NT2/D1 (cell line): ENCODE measurements at regions not wholly inside any gene's neighbourhood (a gene's known extent, or its start where the extent isn't known, plus 50 kb on each side); places are given as distances from the start of the nearest gene placed in this dataset.
"Not testable (repeated sequence)": the region's sequence is repeated elsewhere in the genome, so short reads cannot be mapped to it uniquely, and the experiment has no call there.

Experiments
- DNase-seq: peaks from one replicate; pipeline ENCODE4 v3.0.0-alpha.2; 2011; ENCODE audit warnings: low read depth, low spot score
- H3K27me3 ChIP-seq: 2 replicates; pipeline ENCODE4 v1.6.0; 2011; ENCODE audit warnings: mild to moderate bottlenecking; ENCODE audit not compliant: insufficient read length, insufficient read depth
- H3K36me3 ChIP-seq: 2 replicates; pipeline ENCODE4 v1.6.1; 2011; ENCODE audit warnings: mild to moderate bottlenecking, low read length, mixed read lengths; ENCODE audit not compliant: insufficient read depth, insufficient read length
- H3K4me1 ChIP-seq: 2 replicates; pipeline ENCODE4 v1.5.1; 2011; ENCODE audit not compliant: insufficient read depth, insufficient read length
- H3K4me3 ChIP-seq: 2 replicates; pipeline ENCODE4 v1.5.1; 2011; ENCODE audit warnings: low read depth; ENCODE audit not compliant: insufficient read length
- H3K9ac ChIP-seq: 2 replicates; pipeline ENCODE4 v1.6.0; 2011; ENCODE audit warnings: low read depth; ENCODE audit not compliant: insufficient read length
- H3K9me3 ChIP-seq: 2 replicates; pipeline ENCODE4 v1.5.1; 2011; ENCODE audit warnings: mild to moderate bottlenecking, low read length; ENCODE audit not compliant: insufficient read depth
- SUZ12 ChIP-seq: IDR thresholded peaks from 2 replicates; pipeline ENCODE4 v1.6.1; 2011; ENCODE audit not compliant: insufficient read length, insufficient read depth; ENCODE audit errors: extremely low read depth
- YY1 ChIP-seq: IDR thresholded peaks from 2 replicates; pipeline ENCODE4 v1.6.1; 2011; ENCODE audit not compliant: insufficient read length, insufficient read depth
- ZNF274 ChIP-seq: IDR thresholded peaks from 2 replicates; pipeline ENCODE4 v1.6.1; 2011; ENCODE audit warnings: mild to moderate bottlenecking, low read depth, low read length

DNA sequence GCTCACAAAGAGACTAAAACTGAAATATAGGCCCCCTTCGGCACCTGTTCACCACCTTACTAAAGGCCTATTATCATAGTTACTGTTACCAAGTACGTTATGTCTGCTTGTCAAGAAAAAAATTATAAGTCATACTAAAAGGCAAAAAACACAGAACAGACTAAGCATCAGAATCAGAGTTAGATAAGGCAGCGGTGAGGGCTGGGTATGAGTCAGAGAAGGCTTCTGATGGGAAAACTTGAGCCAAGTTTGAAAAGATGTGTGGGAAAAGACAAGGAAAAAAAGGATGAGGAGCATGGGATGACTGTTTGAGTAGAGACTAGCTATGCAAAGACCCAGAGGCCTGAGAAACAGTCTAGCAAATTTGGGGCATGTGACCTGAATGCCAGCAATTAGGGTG lies 387.2 kb upstream of the SGO1 start:
- Histone ChIP-seq H3K36me3 (no peaks in the 10 kb centered on the region), H3K9ac (no peak overlapping the region), H3K4me1 (no peaks in the 10 kb centered on the region), H3K27me3 (no peaks in the 10 kb centered on the region), H3K9me3 (no peaks in the 10 kb centered on the region), H3K4me3 (no peak overlapping the region)
- no peak for DNase-seq
- TF ChIP-seq YY1 (no peak), SUZ12 (no peak), ZNF274 (no peak)

- no peaks in the 10 kb centered on the region for H3K27me3 ChIP-seq
- H3K9me3 ChIP-seq = no peaks in the 10 kb centered on the region
- no peak overlapping the region for H3K9ac ChIP-seq
- H3K4me1 ChIP-seq = no peaks in the 10 kb centered on the region
- no peaks in the 10 kb centered on the region for H3K36me3 ChIP-seq
- no peak for DNase-seq
- no peak overlapping the region for H3K4me3 ChIP-seq
- TF ChIP-seq SUZ12 = no peak
- TF ChIP-seq YY1 = no peak
- TF ChIP-seq ZNF274 = no peak
These were observed 386.5 kb upstream of the SGO1 start for GRCh38 chr3:20572473-20572872.

GRCh38 chr3:20569310-20569709 lies 383.3 kb upstream of the SGO1 start:
- TF ChIP-seq YY1 (no peak), SUZ12 (no peak), ZNF274 (no peak)
- Histone ChIP-seq H3K4me1 (no peaks in the 10 kb centered on the region), H3K9me3 (no peaks in the 10 kb centered on the region)

DNA sequence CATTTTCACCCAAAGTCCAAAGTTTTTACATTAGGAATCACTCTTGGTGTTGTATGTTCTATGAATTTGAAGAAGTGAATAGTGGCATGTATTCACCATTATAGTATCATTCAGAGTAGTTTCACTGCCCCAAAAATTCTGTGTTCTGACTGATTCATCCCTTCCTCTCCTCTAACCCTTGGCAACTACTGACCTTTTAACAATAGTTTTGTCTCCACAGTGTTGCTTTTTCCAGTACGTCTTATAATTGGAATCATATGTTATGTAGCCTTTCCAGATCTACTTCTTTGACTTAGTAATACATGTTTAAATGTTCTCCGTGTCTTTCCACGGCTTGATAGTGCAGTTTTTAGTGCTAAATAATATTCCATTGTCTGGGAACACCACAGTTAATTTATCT lies 379.0 kb upstream of the SGO1 start:
- no peaks in the 10 kb centered on the region for H3K36me3 ChIP-seq
- H3K9ac ChIP-seq = no peak overlapping the region
- no peak for TF ChIP-seq ZNF274
- TF ChIP-seq SUZ12 = no peak
- TF ChIP-seq YY1 = no peak
- H3K4me1 ChIP-seq = no peaks in the 10 kb centered on the region
- H3K9me3 ChIP-seq = no peaks in the 10 kb centered on the region
- no peak overlapping the region for H3K4me3 ChIP-seq
- no peaks in the 10 kb centered on the region for H3K27me3 ChIP-seq
- DNase-seq = no peak

More at GRCh38 chr3:20569310-20569709, 383.3 kb upstream of the SGO1 start:
- H3K9ac ChIP-seq = no peak overlapping the region
- no peaks in the 10 kb centered on the region for H3K36me3 ChIP-seq
- no peaks in the 10 kb centered on the region for H3K27me3 ChIP-seq
- DNase-seq = no peak
- H3K4me3 ChIP-seq = no peak overlapping the region

DNA sequence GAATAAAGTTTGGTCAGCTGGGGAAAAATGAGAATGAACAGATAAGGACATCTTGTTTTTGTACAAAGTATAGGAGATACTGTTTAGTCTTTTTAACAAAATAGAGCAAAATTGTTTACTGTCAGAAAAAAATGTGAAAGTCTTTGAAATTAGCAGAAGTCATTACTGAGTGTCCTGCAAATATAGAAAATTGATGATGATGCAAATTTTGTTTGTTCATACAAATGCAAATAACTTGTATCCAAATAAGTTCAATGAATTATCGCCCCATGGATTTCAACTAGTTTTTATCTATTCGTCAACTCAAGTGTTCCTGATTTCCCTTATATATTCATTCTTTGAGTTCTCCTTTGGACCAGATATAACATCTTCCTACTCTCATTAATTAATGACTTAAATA lies 378.0 kb upstream of the SGO1 start:
- Histone ChIP-seq H3K27me3 (no peaks in the 10 kb centered on the region), H3K4me3 (no peak overlapping the region), H3K9me3 (no peaks in the 10 kb centered on the region), H3K36me3 (no peaks in the 10 kb centered on the region), H3K4me1 (no peaks in the 10 kb centered on the region), H3K9ac (no peak overlapping the region)
- TF ChIP-seq YY1 (no peak), ZNF274 (no peak), SUZ12 (no peak)
- DNase-seq = no peak

- H3K27me3 ChIP-seq = no peaks in the 10 kb centered on the region
- no peaks in the 10 kb centered on the region for H3K36me3 ChIP-seq
- H3K9ac ChIP-seq = no peak overlapping the region
- no peaks in the 10 kb centered on the region for H3K4me1 ChIP-seq
- TF ChIP-seq YY1 (no peak), ZNF274 (no peak), SUZ12 (no peak)
- DNase-seq = no peak
- H3K9me3 ChIP-seq = no peaks in the 10 kb centered on the region
- H3K4me3 ChIP-seq = no peak overlapping the region
These were observed 377.2 kb upstream of the SGO1 start for GRCh38 chr3:20563251-20563650.

DNA sequence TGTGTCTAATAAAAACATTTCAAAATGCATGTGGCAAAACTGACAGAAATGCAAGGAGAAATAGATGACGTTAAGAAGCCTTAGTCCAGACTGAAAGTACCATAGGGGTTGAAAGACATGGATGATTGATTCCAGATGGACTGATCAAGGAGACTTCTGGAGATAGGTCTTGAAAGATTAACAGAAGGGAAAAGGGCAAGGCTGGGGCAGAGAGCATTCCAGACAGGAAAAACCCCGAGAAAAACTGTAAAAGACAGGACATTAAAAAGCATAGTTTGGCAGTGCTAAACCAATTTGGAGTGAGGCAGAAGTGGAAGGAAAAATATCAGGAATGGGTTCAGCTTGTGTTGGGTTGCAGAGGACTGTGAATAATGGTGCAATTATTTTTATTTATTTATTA lies 375.2 kb upstream of the SGO1 start:
- H3K27me3 ChIP-seq = no peaks in the 10 kb centered on the region

DNA sequence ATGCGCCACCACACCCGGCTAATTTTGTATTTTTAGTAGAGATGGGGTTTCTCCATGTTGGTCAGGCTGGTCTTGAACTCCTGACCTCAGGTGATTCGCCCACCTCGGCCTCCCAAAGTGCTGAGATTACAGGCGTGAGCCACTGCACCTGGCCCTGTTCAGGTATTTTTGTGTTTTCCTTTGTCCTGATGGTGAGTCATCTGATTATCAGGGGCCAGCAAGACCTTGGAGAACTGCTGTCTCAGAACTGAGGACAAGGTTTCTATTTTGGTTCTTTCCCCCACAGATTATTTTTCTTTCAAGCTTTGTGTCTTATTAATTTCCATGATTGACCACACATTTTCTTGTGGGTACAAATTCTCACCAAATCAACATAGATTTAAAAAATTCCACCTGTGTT lies 374.4 kb upstream of the SGO1 start:
- not testable (repeated sequence) for DNase-seq, H3K36me3 ChIP-seq, H3K27me3 ChIP-seq, H3K4me1 ChIP-seq, H3K4me3 ChIP-seq, H3K9me3 ChIP-seq, H3K9ac ChIP-seq

More for the DNA sequence above, 375.2 kb upstream of the SGO1 start:
- Histone ChIP-seq H3K36me3 (no peaks in the 10 kb centered on the region), H3K9me3 (no peaks in the 10 kb centered on the region), H3K9ac (no peak overlapping the region), H3K4me1 (no peaks in the 10 kb centered on the region), H3K4me3 (no peak overlapping the region)
- no peak for DNase-seq
- no peak for TF ChIP-seq ZNF274
- TF ChIP-seq SUZ12 = no peak
- TF ChIP-seq YY1 = no peak
